ENCODE measurements at regions not wholly inside any gene's neighbourhood (a gene's known extent, or its start where the extent isn't known, plus 50 kb on each side); places are given as distances from the start of the nearest gene placed in this dataset.

- Mint-ChIP-seq H3K4me3 (no peak overlapping the region), H3K27me3 (ENCODE audit: low read depth) (peaks cover 13% of the 10 kb centered on the region), H3K36me3 (no peaks in the 10 kb centered on the region), H3K27ac (no peak overlapping the region), H3K4me1 (no peaks in the 10 kb centered on the region), H3K9me3 (no peaks in the 10 kb centered on the region)
- TF ChIP-seq CTCF (IDR thresholded peaks at IDR 0.05; ENCODE audit: unreplicated experiment) = no peak
- DNase-seq (ENCODE audit: low spot score in 2 of 2, unreplicated experiment in 2 of 2) = no peak
These were observed 210.4 kb downstream of the SOCS6 start for GRCh38 chr18:70499218-70499691.

DNA sequence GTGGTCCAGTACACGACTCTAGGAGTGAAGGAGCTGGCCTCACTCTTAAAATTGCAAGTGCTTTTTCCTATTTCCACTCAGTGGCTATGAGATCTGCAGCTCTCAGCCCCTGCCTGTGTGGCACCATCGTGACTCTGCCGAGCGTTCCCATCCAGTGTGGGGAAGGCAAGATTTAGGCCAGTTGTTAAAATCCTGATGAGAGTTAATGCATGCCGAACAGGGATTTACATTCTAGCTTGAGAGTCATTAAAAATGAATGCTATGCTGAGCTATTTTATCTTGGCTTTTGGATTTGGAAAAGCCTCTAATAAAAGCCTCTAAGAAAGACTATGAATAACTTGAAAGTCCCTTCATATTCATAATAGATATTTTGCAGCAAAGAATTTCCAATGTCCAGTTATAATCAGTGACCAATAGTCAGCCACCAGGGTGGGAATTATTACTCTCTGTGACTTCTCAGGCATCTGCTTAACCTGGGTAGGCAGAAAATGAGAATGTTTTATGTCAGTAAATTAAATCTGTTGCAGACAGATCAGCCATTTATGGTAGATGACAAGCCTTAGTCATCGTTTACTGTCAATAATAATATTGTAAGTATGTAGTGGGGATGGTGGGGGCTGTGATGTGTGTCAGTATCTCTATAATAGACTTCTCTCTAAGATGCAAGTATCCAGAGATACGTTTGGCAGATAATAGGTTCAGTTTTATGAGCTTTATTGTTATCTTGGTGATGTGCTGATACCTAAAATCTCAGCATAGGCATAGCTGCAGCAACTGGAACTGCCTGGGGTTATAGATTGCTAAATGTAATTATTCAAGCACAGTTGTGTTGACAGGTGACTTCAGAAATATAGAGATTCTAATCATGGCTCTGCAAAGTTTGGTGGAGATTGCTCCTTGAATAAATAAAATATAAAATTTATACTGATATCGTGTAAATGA is 207.8 kb downstream of the SOCS6 start:
- no peak overlapping the region for H3K27ac Mint-ChIP-seq
- H3K4me3 Mint-ChIP-seq = no peak overlapping the region
- no peak for DNase-seq (ENCODE audit: low spot score in 2 of 2, unreplicated experiment in 2 of 2)
- H3K27me3 Mint-ChIP-seq (ENCODE audit: low read depth) = peaks cover 5% of the 10 kb centered on the region
- H3K36me3 Mint-ChIP-seq = no peaks in the 10 kb centered on the region
- H3K4me1 Mint-ChIP-seq = no peaks in the 10 kb centered on the region
- no peaks in the 10 kb centered on the region for H3K9me3 Mint-ChIP-seq
- TF ChIP-seq CTCF (IDR thresholded peaks at IDR 0.05; ENCODE audit: unreplicated experiment) = no peak

GRCh38 chr18:70494524-70494923 is 205.7 kb downstream of the SOCS6 start:
- Mint-ChIP-seq H3K4me1 (no peaks in the 10 kb centered on the region), H3K36me3 (no peaks in the 10 kb centered on the region), H3K27me3 (ENCODE audit: low read depth) (peaks cover 15% of the 10 kb centered on the region), H3K4me3 (no peak overlapping the region), H3K9me3 (no peaks in the 10 kb centered on the region), H3K27ac (no peak overlapping the region)
- DNase-seq (ENCODE audit: low spot score in 2 of 2, unreplicated experiment in 2 of 2) = no peak
- TF ChIP-seq CTCF (IDR thresholded peaks at IDR 0.05; ENCODE audit: unreplicated experiment) = no peak

DNA sequence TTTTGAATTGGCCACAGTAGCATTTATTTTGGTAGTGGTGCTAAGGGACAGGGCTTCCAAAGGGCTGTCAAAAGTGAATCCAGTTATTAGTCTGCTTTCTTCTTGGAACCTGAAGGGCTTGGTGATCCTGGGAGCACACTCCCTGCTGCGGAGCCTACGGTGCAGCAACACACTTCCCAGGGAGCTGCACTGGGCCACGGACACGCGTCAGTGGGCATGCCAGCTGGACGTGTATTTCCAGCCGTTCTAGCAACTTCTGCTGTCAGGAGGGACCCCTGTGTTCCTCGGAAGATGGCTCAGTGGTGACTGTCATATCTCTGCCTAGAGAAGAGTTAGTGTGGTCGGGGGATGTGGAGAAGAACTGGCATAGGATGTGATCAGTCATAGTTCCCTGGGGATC is 204.6 kb downstream of the SOCS6 start:
- Mint-ChIP-seq H3K4me3 (no peak overlapping the region), H3K36me3 (no peaks in the 10 kb centered on the region), H3K27ac (no peak overlapping the region), H3K4me1 (no peaks in the 10 kb centered on the region), H3K9me3 (no peaks in the 10 kb centered on the region), H3K27me3 (ENCODE audit: low read depth) (peaks cover 19% of the 10 kb centered on the region)
- DNase-seq (ENCODE audit: low spot score in 2 of 2, unreplicated experiment in 2 of 2) = no peak
- no peak for TF ChIP-seq CTCF (IDR thresholded peaks at IDR 0.05; ENCODE audit: unreplicated experiment)

- H3K27me3 Mint-ChIP-seq (ENCODE audit: low read depth) = peaks cover 26% of the 10 kb centered on the region
- H3K27ac Mint-ChIP-seq = no peak overlapping the region
- no peak overlapping the region for H3K4me3 Mint-ChIP-seq
These were observed 203.0 kb downstream of the SOCS6 start for GRCh38 chr18:70491734-70492348.

More at GRCh38 chr18:70491734-70492348, 203.0 kb downstream of the SOCS6 start:
- H3K4me1 Mint-ChIP-seq = no peaks in the 10 kb centered on the region
- no peaks in the 10 kb centered on the region for H3K36me3 Mint-ChIP-seq
- DNase-seq (ENCODE audit: low spot score in 2 of 2, unreplicated experiment in 2 of 2) = peak in 1 of 2 experiments; percentile 50
- no peaks in the 10 kb centered on the region for H3K9me3 Mint-ChIP-seq
- TF ChIP-seq CTCF (IDR thresholded peaks at IDR 0.05; ENCODE audit: unreplicated experiment) = peak; percentile 72
